Kidney epithelial cell (primary cell): ENCODE measurements at regions not wholly inside any gene's neighbourhood (a gene's known extent, or its start where the extent isn't known, plus 50 kb on each side); places are given as distances from the start of the nearest gene placed in this dataset.
"Not testable (repeated sequence)": the region's sequence is repeated elsewhere in the genome, so short reads cannot be mapped to it uniquely, and the experiment has no call there.

ENCODE experiments used
- DNase-seq: peaks from one replicate; pipeline ENCODE4 v3.0.0-alpha.2; 2010; ENCODE audit warnings: low read depth
- H3K27me3 ChIP-seq: 2 replicates; pipeline ENCODE4 v1.6.0; 2011; ENCODE audit warnings: low read length; ENCODE audit not compliant: control insufficient read depth, insufficient read depth
- H3K36me3 ChIP-seq: 2 replicates; pipeline ENCODE4 v1.5.1; 2011; ENCODE audit warnings: low read length; ENCODE audit not compliant: control insufficient read depth, insufficient read depth
- H3K4me3 ChIP-seq: 2 replicates; pipeline ENCODE4 v1.5.1; 2011; ENCODE audit warnings: low read depth, mild to moderate bottlenecking, control low read depth, low read length
- TF ChIP-seq, protein P1 (sequence below): IDR thresholded peaks from 2 replicates; pipeline ENCODE4 v1.5.1; 2011; ENCODE audit warnings: mild to moderate bottlenecking, moderate library complexity, low read length, control low read depth, inconsistent platforms; ENCODE audit not compliant: insufficient read depth, poor library complexity, severe bottlenecking

DNA sequence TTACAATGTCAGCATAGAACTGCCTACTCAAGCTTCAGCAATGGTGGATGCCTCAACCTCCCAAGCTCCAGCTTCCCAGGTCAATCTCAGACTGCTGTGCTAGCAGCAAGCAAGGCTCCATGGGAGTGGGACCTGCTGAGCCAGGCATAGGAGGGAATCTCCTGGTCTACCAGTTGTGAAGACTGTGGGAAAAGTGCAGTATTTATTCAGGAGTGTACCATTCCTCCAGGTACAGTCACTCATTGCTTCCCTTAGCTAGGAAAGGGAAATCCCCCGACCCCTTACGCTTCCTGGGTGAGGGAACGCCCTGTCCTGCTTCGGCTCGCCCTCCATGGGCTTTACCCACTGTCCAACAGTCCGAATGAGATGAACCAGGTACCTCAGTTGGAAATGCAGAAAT, 130.3 kb downstream of the ADCYAP1 start:
- TF ChIP-seq, protein P1, sequence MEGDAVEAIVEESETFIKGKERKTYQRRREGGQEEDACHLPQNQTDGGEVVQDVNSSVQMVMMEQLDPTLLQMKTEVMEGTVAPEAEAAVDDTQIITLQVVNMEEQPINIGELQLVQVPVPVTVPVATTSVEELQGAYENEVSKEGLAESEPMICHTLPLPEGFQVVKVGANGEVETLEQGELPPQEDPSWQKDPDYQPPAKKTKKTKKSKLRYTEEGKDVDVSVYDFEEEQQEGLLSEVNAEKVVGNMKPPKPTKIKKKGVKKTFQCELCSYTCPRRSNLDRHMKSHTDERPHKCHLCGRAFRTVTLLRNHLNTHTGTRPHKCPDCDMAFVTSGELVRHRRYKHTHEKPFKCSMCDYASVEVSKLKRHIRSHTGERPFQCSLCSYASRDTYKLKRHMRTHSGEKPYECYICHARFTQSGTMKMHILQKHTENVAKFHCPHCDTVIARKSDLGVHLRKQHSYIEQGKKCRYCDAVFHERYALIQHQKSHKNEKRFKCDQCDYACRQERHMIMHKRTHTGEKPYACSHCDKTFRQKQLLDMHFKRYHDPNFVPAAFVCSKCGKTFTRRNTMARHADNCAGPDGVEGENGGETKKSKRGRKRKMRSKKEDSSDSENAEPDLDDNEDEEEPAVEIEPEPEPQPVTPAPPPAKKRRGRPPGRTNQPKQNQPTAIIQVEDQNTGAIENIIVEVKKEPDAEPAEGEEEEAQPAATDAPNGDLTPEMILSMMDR, result no peak
- no peaks in the 10 kb centered on the region for H3K36me3 ChIP-seq
- H3K27me3 ChIP-seq, result no peaks in the 10 kb centered on the region
- no peak overlapping the region for H3K4me3 ChIP-seq
- DNase-seq, result no peak

GRCh38 chr18:1036926-1037325, 132.3 kb downstream of the ADCYAP1 start:
- no peaks in the 10 kb centered on the region for H3K36me3 ChIP-seq
- no peak for DNase-seq
- H3K27me3 ChIP-seq, result no peaks in the 10 kb centered on the region
- H3K4me3 ChIP-seq, result no peak overlapping the region
- TF ChIP-seq, protein P1, result no peak

GRCh38 chr18:1037776-1038175, 133.1 kb downstream of the ADCYAP1 start:
- H3K27me3 ChIP-seq, result no peaks in the 10 kb centered on the region
- no peaks in the 10 kb centered on the region for H3K36me3 ChIP-seq
- no peak for DNase-seq
- TF ChIP-seq, protein P1, result no peak
- no peak overlapping the region for H3K4me3 ChIP-seq

GRCh38 chr18:1039421-1039820, 134.8 kb downstream of the ADCYAP1 start:
- TF ChIP-seq, protein P1, result no peak
- no peak for DNase-seq
- Histone ChIP-seq H3K4me3 (no peak overlapping the region), H3K27me3 (no peaks in the 10 kb centered on the region), H3K36me3 (no peaks in the 10 kb centered on the region)

- H3K27me3 ChIP-seq, DNase-seq, H3K4me3 ChIP-seq, H3K36me3 ChIP-seq: not testable (repeated sequence)
These were observed 138.4 kb downstream of the ADCYAP1 start for GRCh38 chr18:1043039-1043438.

GRCh38 chr18:1045658-1046057, 141.0 kb downstream of the ADCYAP1 start:
- DNase-seq, result no peak
- no peaks in the 10 kb centered on the region for H3K36me3 ChIP-seq

More at GRCh38 chr18:1045658-1046057, 141.0 kb downstream of the ADCYAP1 start:
- Histone ChIP-seq H3K27me3 (no peaks in the 10 kb centered on the region), H3K4me3 (no peak overlapping the region)
- TF ChIP-seq, protein P1, result no peak
